Neural cell (in vitro differentiated cells): ENCODE measurements at regions not wholly inside any gene's neighbourhood (a gene's known extent, or its start where the extent isn't known, plus 50 kb on each side); places are given as distances from the start of the nearest gene placed in this dataset.

ENCODE experiments used
- H2AFZ ChIP-seq: fragments of 200-600, 300-800 bp; sonication (generic), shearing (Covaris generic); 2 replicates; pipeline ENCODE4 v1.6.0; 2014; ENCODE audit warnings: low read depth, mild to moderate bottlenecking, antibody characterized with exemption, low read length, moderate library complexity
- H3F3A ChIP-seq: fragments of 200-600 bp; shearing (Covaris generic); 2 replicates; pipeline ENCODE4 v1.6.1; 2016; ENCODE audit warnings: mild to moderate bottlenecking, moderate library complexity, mixed read lengths, antibody characterized with exemption, low read length; ENCODE audit not compliant: insufficient read depth, poor library complexity, severe bottlenecking
- H3K27ac ChIP-seq: fragments of 200-600, 300-800 bp; sonication (generic), shearing (Covaris generic); 2 replicates; pipeline ENCODE4 v1.5.1; 2014; ENCODE audit warnings: mild to moderate bottlenecking, low read length, moderate library complexity
- H3K27me3 ChIP-seq: fragments of 300-800, 200-600 bp; sonication (generic), shearing (Covaris generic); 2 replicates; pipeline ENCODE4 v1.6.0; 2014; ENCODE audit warnings: mild to moderate bottlenecking, low read depth, low read length, moderate library complexity; ENCODE audit not compliant: insufficient read depth
- H3K36me3 ChIP-seq: fragments of 300-800, 200-600 bp; sonication (generic), shearing (Covaris generic); 2 replicates; pipeline ENCODE4 v1.5.1; 2014; ENCODE audit warnings: mild to moderate bottlenecking, antibody characterized with exemption, low read length, moderate library complexity; ENCODE audit not compliant: insufficient read depth
- H3K4me2 ChIP-seq: fragments of 300-800, 200-600 bp; sonication (generic), shearing (Covaris generic); 2 replicates; pipeline ENCODE4 v1.6.0; 2014; ENCODE audit warnings: mild to moderate bottlenecking, low read length
- H3K4me3 ChIP-seq: fragments of 300-800, 200-600 bp; sonication (generic), shearing (Covaris generic); 2 replicates; pipeline ENCODE4 v1.5.1; 2014; ENCODE audit warnings: mild to moderate bottlenecking, low read length, moderate library complexity
- H3K79me2 ChIP-seq: fragments of 200-600 bp; shearing (Covaris generic); replicated peaks from 2 replicates; pipeline ENCODE4 v1.6.0; 2014; ENCODE audit warnings: mild to moderate bottlenecking, low read length, moderate library complexity; ENCODE audit not compliant: insufficient read depth
- H3K9ac ChIP-seq: fragments of 300-800, 200-600 bp; sonication (generic), shearing (Covaris generic); 2 replicates; pipeline ENCODE4 v1.6.1; 2016; ENCODE audit warnings: mild to moderate bottlenecking, low read length, mixed read lengths
- H3K9me2 ChIP-seq: fragments of 200-600 bp; shearing (Covaris generic); 2 replicates; pipeline ENCODE4 v1.6.1; 2016; ENCODE audit warnings: mild to moderate bottlenecking, low read length, mixed read lengths; ENCODE audit not compliant: insufficient read depth
- H3K9me3 ChIP-seq: fragments of 200-600, 300-800 bp; sonication (generic), shearing (Covaris generic); 2 replicates; pipeline ENCODE4 v1.6.1; 2016; ENCODE audit warnings: mild to moderate bottlenecking, mixed run types, low read length, moderate library complexity, mixed read lengths
- H4K20me1 ChIP-seq: fragments of 200-600 bp; shearing (Covaris generic); 2 replicates; pipeline ENCODE4 v1.6.1; 2016; ENCODE audit warnings: mild to moderate bottlenecking, mixed run types; ENCODE audit not compliant: insufficient read depth
- CTCF ChIP-seq: fragments of 450-650 bp; IDR thresholded peaks from 2 replicates; pipeline ENCODE4 v1.5.1; 2014; ENCODE audit warnings: antibody characterized with exemption, mild to moderate bottlenecking, moderate library complexity; ENCODE audit not compliant: poor library complexity, severe bottlenecking
- EP300 ChIP-seq: fragments of 450-650 bp; conservative IDR thresholded peaks from 2 replicates; pipeline ENCODE4 v1.6.1; 2014; ENCODE audit warnings: antibody characterized with exemption, mild to moderate bottlenecking, moderate library complexity; ENCODE audit not compliant: poor library complexity, severe bottlenecking
- EZH2 ChIP-seq: fragments of 200-600, 300-800 bp; shearing (Covaris generic), sonication (generic); IDR thresholded peaks from 2 replicates; pipeline ENCODE4 v1.6.1; 2014; ENCODE audit warnings: antibody characterized with exemption, low read length, borderline replicate concordance, mild to moderate bottlenecking; ENCODE audit not compliant: insufficient read depth, poor library complexity, severe bottlenecking
- MXI1 ChIP-seq: fragments of 450-650 bp; conservative IDR thresholded peaks from 2 replicates; pipeline ENCODE4 v1.6.1; 2014; ENCODE audit warnings: antibody characterized with exemption, mild to moderate bottlenecking; ENCODE audit not compliant: poor library complexity, severe bottlenecking
- POLR2AphosphoS5 ChIP-seq: IDR thresholded peaks from 2 replicates; pipeline ENCODE4 v1.6.1; 2012
- RAD21 ChIP-seq: fragments of 450-650 bp; conservative IDR thresholded peaks from 2 replicates; pipeline ENCODE4 v1.6.1; 2014; ENCODE audit warnings: antibody characterized with exemption, mild to moderate bottlenecking, moderate library complexity
- REST ChIP-seq: IDR thresholded peaks from 2 replicates; pipeline ENCODE4 v1.6.1; 2012; ENCODE audit warnings: borderline replicate concordance
- SMC3 ChIP-seq: fragments of 450-650 bp; conservative IDR thresholded peaks from 2 replicates; pipeline ENCODE4 v1.6.1; 2014; ENCODE audit warnings: antibody characterized with exemption, mild to moderate bottlenecking, moderate library complexity; ENCODE audit not compliant: poor library complexity
- TAF1 ChIP-seq: IDR thresholded peaks from 2 replicates; pipeline ENCODE4 v1.6.1; 2012; ENCODE audit warnings: low read depth

- Histone ChIP-seq H3K36me3 (no peaks in the 10 kb centered on the region), H3K27me3 (no peaks in the 10 kb centered on the region), H3K27ac (no peak overlapping the region), H3K9ac (no peak overlapping the region), H3K9me3 (no peaks in the 10 kb centered on the region), H3K4me3 (no peak overlapping the region), H3K79me2 (no peaks in the 10 kb centered on the region), H3K4me2 (no peak overlapping the region), H3F3A (no peaks in the 10 kb centered on the region), H2AFZ (no peak overlapping the region), H4K20me1 (no peaks in the 10 kb centered on the region), H3K9me2 (no peaks in the 10 kb centered on the region)
- TF ChIP-seq EZH2 (no peak), SMC3 (no peak), POLR2AphosphoS5 (no peak), RAD21 (no peak), EP300 (no peak), REST (no peak), CTCF (no peak)
Observed at GRCh38 chr3:65240366-65240765, 552.6 kb upstream of the ADAMTS9 start.

- no peak overlapping the region for H3K4me2 ChIP-seq
- no peaks in the 10 kb centered on the region for H3F3A ChIP-seq
- H2AFZ ChIP-seq = no peak overlapping the region
- no peaks in the 10 kb centered on the region for H3K9me3 ChIP-seq
- no peaks in the 10 kb centered on the region for H3K36me3 ChIP-seq
- no peaks in the 10 kb centered on the region for H3K9me2 ChIP-seq
- no peak overlapping the region for H3K4me3 ChIP-seq
- no peaks in the 10 kb centered on the region for H3K79me2 ChIP-seq
- H3K27ac ChIP-seq = no peak overlapping the region
- H3K9ac ChIP-seq = no peak overlapping the region
- H3K27me3 ChIP-seq = no peaks in the 10 kb centered on the region
- no peaks in the 10 kb centered on the region for H4K20me1 ChIP-seq
- TF ChIP-seq CTCF (no peak), REST (no peak), MXI1 (no peak), TAF1 (no peak), EP300 (no peak), SMC3 (no peak), RAD21 (no peak), POLR2AphosphoS5 (no peak), EZH2 (no peak)
Observed at GRCh38 chr3:65238652-65239051, 550.9 kb upstream of the ADAMTS9 start.
